Suprapubic skin (tissue), 4 donors: ENCODE measurements at regions not wholly inside any gene's neighbourhood (a gene's known extent, or its start where the extent isn't known, plus 50 kb on each side); places are given as distances from the start of the nearest gene placed in this dataset.

Source experiments
- DNase-seq, 2 donors: peaks; one replicate each; pipeline ENCODE4 v3.0.0-alpha.2; 2019; ENCODE audit warnings: low spot score in 2 of 2
- H3K27ac ChIP-seq: fragments of 200-600 bp; sonication (generic); one replicate; pipeline ENCODE4 v1.5.1; 2019
- H3K27me3 ChIP-seq: fragments of 200-600 bp; sonication (generic); one replicate; pipeline ENCODE4 v1.5.1; 2019
- H3K36me3 ChIP-seq: fragments of 200-600 bp; sonication (generic); one replicate; pipeline ENCODE4 v1.5.1; 2019
- H3K4me1 ChIP-seq: fragments of 200-600 bp; sonication (generic); one replicate; pipeline ENCODE4 v1.5.1; 2019
- H3K4me3 ChIP-seq: fragments of 200-600 bp; sonication (generic); one replicate; pipeline ENCODE4 v1.5.1; 2019; ENCODE audit warnings: mild to moderate bottlenecking
- H3K9me3 ChIP-seq: fragments of 200-600 bp; sonication (generic); one replicate; pipeline ENCODE4 v1.5.1; 2019
- EP300 ChIP-seq: sonication (generic); formaldehyde crosslinking; IDR thresholded peaks from one replicate; pipeline ENCODE4 v1.6.1; 2017; ENCODE audit warnings: antibody characterized with exemption
- POLR2A ChIP-seq, 2 donors: fragments of 450-650 bp; IDR thresholded peaks; one replicate each; pipeline ENCODE4 v1.6.1; 2017; ENCODE audit warnings: antibody characterized with exemption in 2 of 2, mild to moderate bottlenecking in 2 of 2, moderate library complexity in 2 of 2
- POLR2AphosphoS5 ChIP-seq, 3 donors: sonication (generic); formaldehyde crosslinking; IDR thresholded peaks; one replicate each; pipeline ENCODE4 v1.6.1; 2017; ENCODE audit warnings: antibody characterized with exemption in 3 of 3
- WGBS: methylation state at CpG from one replicate; pipeline ENCODE4 v1.1.5; 2018; 5-methylcytosine and 5-hydroxymethylcytosine counted together
- TF ChIP-seq, protein P1 (sequence below), 2 donors: fragments of 200-600 bp in 1 of 2; fragments of 450-650 bp in 1 of 2; sonication (generic) in 1 of 2; IDR thresholded peaks; one replicate each; pipeline ENCODE4 v1.5.1; 2016 to 2019; ENCODE audit warnings: antibody characterized with exemption in 2 of 2, mild to moderate bottlenecking in 1 of 2, moderate library complexity in 1 of 2

DNA sequence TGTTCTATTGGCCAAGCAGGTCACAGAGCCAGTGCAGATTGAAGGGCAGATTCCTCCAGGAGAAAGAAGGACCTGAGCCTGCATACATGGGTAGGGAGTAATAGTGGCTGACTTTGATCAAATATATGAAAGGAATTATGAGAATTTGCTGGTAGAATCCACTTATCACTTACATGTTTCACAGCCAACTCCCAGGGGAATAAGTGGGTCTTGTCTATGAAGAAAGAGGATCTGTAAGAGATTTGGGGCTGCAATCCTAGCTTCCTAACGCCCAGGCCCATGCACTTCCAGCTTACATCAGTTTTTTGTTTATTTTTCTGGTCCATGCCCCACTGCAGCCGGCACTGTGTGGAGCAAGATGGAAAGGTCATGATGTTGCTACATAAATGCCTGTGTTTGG lies 107.9 kb upstream of the SYNDIG1 start:
- no peaks in the 10 kb centered on the region for H3K4me1 ChIP-seq
- H3K36me3 ChIP-seq = no peaks in the 10 kb centered on the region
- H3K27me3 ChIP-seq = no peaks in the 10 kb centered on the region
- 79% methylated on average over 2 of the region's 2 CpGs for WGBS
- no peak overlapping the region for H3K27ac ChIP-seq
- DNase-seq = no peak
- no peak for TF ChIP-seq POLR2AphosphoS5 (IDR thresholded peaks at IDR 0.05)
- no peak for TF ChIP-seq POLR2A (IDR thresholded peaks at IDR 0.05)
- TF ChIP-seq, protein P1, sequence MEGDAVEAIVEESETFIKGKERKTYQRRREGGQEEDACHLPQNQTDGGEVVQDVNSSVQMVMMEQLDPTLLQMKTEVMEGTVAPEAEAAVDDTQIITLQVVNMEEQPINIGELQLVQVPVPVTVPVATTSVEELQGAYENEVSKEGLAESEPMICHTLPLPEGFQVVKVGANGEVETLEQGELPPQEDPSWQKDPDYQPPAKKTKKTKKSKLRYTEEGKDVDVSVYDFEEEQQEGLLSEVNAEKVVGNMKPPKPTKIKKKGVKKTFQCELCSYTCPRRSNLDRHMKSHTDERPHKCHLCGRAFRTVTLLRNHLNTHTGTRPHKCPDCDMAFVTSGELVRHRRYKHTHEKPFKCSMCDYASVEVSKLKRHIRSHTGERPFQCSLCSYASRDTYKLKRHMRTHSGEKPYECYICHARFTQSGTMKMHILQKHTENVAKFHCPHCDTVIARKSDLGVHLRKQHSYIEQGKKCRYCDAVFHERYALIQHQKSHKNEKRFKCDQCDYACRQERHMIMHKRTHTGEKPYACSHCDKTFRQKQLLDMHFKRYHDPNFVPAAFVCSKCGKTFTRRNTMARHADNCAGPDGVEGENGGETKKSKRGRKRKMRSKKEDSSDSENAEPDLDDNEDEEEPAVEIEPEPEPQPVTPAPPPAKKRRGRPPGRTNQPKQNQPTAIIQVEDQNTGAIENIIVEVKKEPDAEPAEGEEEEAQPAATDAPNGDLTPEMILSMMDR (IDR thresholded peaks at IDR 0.05) = no peak
- no peak for TF ChIP-seq EP300
- no peak overlapping the region for H3K4me3 ChIP-seq
- no peaks in the 10 kb centered on the region for H3K9me3 ChIP-seq

DNA sequence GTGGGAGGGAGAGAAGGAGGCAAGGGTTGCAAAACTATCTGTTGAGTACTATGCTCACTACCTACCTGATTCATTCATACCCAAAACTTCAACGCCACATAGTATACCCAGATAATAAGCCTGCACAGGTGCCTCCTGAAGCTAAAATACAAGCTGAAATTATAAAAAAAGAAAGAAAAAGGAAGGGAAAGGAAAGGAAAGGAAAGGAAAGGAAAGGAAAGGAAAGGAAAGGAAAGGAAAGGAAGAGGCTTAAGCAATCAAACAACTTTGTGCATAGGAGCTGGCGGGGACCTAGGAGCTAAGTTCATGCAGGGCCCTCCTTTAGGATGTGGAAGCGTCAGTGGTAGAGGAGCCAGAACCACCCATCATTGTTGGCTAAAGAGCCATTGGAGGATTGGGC lies 108.9 kb upstream of the SYNDIG1 start:
- H3K9me3 ChIP-seq = no peaks in the 10 kb centered on the region
- no peaks in the 10 kb centered on the region for H3K27me3 ChIP-seq
- DNase-seq = no peak
- H3K4me3 ChIP-seq = no peak overlapping the region
- H3K4me1 ChIP-seq = no peaks in the 10 kb centered on the region
- H3K27ac ChIP-seq = no peak overlapping the region
- no peak for TF ChIP-seq POLR2AphosphoS5 (IDR thresholded peaks at IDR 0.05)
- no peak for TF ChIP-seq EP300
- TF ChIP-seq, protein P1 (IDR thresholded peaks at IDR 0.05) = no peak
- no peak for TF ChIP-seq POLR2A (IDR thresholded peaks at IDR 0.05)
- 89% methylated on average over 3 of the region's 3 CpGs for WGBS
- H3K36me3 ChIP-seq = no peaks in the 10 kb centered on the region

DNA sequence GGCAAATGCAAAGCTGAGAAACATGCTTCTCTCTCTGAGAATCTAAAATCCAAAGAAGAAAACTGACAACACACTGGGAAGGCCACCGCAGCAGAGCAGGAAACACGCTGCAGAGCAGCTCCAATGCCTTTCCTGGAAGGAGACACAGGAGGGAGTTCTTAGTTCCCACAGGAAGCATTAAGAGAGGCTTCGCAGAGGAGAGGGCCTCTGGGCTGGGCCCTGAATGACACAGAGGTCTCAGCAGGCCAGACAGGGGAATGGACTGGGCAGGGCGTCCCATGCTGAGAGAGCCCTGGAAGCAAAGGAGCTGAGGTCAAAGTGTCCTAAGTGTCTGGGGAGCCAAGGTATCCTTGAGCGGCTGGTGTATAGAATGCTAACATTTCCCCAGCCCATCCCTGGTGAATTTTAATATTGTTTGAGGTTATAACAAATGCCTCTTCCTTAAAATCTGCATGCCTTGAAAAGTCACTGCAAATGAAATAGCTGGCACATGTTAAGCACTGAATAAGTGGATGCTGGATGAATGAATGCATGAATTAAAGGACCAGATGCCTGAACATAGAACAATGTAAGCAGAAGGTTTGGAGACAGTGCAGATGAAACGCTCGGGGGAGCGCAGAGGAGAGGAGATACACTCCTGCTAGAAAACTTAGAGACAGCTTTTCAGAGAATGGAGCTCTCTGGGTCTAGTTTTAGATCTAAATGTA lies 110.0 kb upstream of the SYNDIG1 start:
- no peak for DNase-seq
- no peak overlapping the region for H3K4me3 ChIP-seq
- WGBS = 82% methylated on average over 8 of the region's 8 CpGs

DNA sequence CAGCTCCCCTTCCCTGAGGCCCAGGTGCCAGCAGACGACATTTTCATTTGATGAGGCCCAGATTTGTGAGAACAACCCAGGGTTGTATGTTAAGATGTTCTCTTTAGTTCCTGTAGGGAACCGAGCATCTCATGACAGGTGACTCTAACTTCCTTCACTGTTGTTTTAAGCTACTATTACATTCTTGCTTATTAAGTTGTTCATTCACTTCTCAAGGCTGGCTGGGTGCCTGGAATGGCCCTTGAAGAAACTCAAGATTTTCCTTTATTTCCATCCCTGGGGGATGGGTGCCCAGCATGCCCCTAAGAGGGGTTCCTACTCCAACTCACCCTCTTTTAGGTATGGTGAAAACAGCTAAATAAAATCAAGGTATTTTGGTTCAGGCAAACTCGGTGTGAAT lies 111.5 kb upstream of the SYNDIG1 start:
- WGBS = 86% methylated on average over 3 of the region's 3 CpGs
- H3K27me3 ChIP-seq = no peaks in the 10 kb centered on the region
- no peaks in the 10 kb centered on the region for H3K4me1 ChIP-seq
- TF ChIP-seq POLR2AphosphoS5 (IDR thresholded peaks at IDR 0.05) (no peak), POLR2A (IDR thresholded peaks at IDR 0.05) (no peak), EP300 (no peak)
- TF ChIP-seq, protein P1 (IDR thresholded peaks at IDR 0.05) = no peak
- H3K36me3 ChIP-seq = no peaks in the 10 kb centered on the region
- H3K4me3 ChIP-seq = no peak overlapping the region
- no peak overlapping the region for H3K27ac ChIP-seq
- H3K9me3 ChIP-seq = no peaks in the 10 kb centered on the region
- no peak for DNase-seq

More for the DNA sequence above, 110.0 kb upstream of the SYNDIG1 start:
- Histone ChIP-seq H3K36me3 (no peaks in the 10 kb centered on the region), H3K27ac (no peak overlapping the region), H3K9me3 (no peaks in the 10 kb centered on the region), H3K4me1 (no peaks in the 10 kb centered on the region), H3K27me3 (no peaks in the 10 kb centered on the region)
- TF ChIP-seq, protein P1 (IDR thresholded peaks at IDR 0.05) = no peak
- TF ChIP-seq POLR2AphosphoS5 (IDR thresholded peaks at IDR 0.05) (no peak), EP300 (no peak), POLR2A (IDR thresholded peaks at IDR 0.05) (no peak)

DNA sequence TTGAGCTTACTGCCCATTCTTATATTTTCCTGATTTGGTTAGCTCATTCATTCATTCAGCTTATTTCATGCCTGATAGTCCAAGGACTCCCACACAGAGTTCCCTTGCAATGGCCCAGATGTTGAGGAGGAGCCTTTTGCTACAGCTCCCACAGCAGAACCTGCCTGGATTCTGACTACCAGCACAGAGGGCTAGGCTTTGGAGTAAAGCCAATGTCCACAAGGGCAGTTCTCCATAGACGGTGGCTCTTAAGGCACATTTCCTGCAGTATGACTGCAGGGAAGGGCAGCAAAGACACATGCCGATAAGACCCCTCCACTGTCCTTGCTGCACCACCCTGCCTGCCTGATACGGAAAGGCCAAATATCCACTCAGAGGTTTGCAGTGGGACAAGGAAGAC lies 112.3 kb upstream of the SYNDIG1 start:
- Histone ChIP-seq H3K27me3 (no peaks in the 10 kb centered on the region), H3K36me3 (no peaks in the 10 kb centered on the region), H3K4me1 (no peaks in the 10 kb centered on the region), H3K27ac (no peak overlapping the region), H3K4me3 (no peak overlapping the region), H3K9me3 (no peaks in the 10 kb centered on the region)
- 74% methylated on average over 3 of the region's 3 CpGs for WGBS
- DNase-seq = no peak
- TF ChIP-seq EP300 (no peak), POLR2A (IDR thresholded peaks at IDR 0.05) (no peak), POLR2AphosphoS5 (IDR thresholded peaks at IDR 0.05) (no peak)
- TF ChIP-seq, protein P1 (IDR thresholded peaks at IDR 0.05) = no peak
